ENCODE measurements at regions not wholly inside any gene's neighbourhood (a gene's known extent, or its start where the extent isn't known, plus 50 kb on each side); places are given as distances from the start of the nearest gene placed in this dataset.

- TF ChIP-seq EZH2phosphoT487 (IDR thresholded peaks at IDR 0.05; ENCODE audit: borderline replicate concordance, low read depth, low read length) (no peak), CTCF (conservative IDR thresholded peaks at IDR 0.05; ENCODE audit: low read length) (no peak)
Measured at GRCh38 chr7:116111475-116111874, 80.9 kb upstream of the TFEC start.

Measured in OCI-LY7 (cell line).